Central memory CD8-positive, alpha-beta T cell (primary cell): ENCODE measurements at regions not wholly inside any gene's neighbourhood (a gene's known extent, or its start where the extent isn't known, plus 50 kb on each side); places are given as distances from the start of the nearest gene placed in this dataset.

Experiments used
- ATAC-seq: fragments of 150-1000 bp; cut with Tn5 transposase; replicated peaks from 2 replicates; pipeline ENCODE4 v1.10.0; 2022; ENCODE audit warnings: mild to moderate bottlenecking, moderate FRiP score, moderate number of reproducible peaks; ENCODE audit not compliant: poor library complexity, severe bottlenecking; ENCODE audit errors: extremely low read depth
- DNase-seq, 2 donors: peaks; one replicate each; pipeline ENCODE4 v3.0.0; 2021; ENCODE audit warnings: low spot score in 2 of 2
- H3K27ac Mint-ChIP-seq: one replicate; pipeline ENCODE4 v1.8.0; 2022; ENCODE audit warnings: low read depth, mild to moderate bottlenecking, moderate library complexity, mixed read lengths
- H3K27me3 Mint-ChIP-seq: one replicate; pipeline ENCODE4 v1.8.0; 2022; ENCODE audit warnings: mixed read lengths
- H3K36me3 Mint-ChIP-seq: one replicate; pipeline ENCODE4 v1.8.0; 2022; ENCODE audit warnings: mild to moderate bottlenecking, moderate library complexity, mixed read lengths; ENCODE audit not compliant: insufficient read depth
- H3K4me1 Mint-ChIP-seq: one replicate; pipeline ENCODE4 v1.8.0; 2022; ENCODE audit warnings: mixed read lengths
- H3K4me3 Mint-ChIP-seq: one replicate; pipeline ENCODE4 v1.8.0; 2022; ENCODE audit warnings: mild to moderate bottlenecking, moderate library complexity, mixed read lengths
- H3K9me3 Mint-ChIP-seq: one replicate; pipeline ENCODE4 v1.8.0; 2022; ENCODE audit warnings: mixed read lengths

DNA sequence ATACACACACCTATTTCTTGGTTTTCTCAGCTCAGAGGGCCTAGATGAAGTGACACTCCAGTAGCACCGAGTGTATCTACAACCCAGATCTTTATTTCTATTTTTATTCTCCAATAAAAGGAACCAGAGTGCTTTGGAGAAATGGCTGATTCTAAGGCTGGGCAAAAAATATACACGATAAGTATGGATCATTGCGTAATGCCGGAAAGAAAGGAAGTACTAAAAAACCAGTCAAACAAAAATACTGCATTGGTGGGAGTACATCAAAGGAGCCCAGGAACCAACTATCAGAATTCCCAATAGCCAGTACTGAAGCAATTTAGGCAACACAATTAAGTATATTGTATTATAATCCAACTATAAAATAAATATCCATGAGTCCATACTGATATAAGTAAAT is 400.9 kb upstream of the CCDC196 start:
- ATAC-seq (no peak), DNase-seq (no peak)
- Mint-ChIP-seq H3K27me3 (peaks cover 37% of the 10 kb centered on the region), H3K36me3 (no peaks in the 10 kb centered on the region), H3K4me3 (no peak overlapping the region), H3K27ac (no peak overlapping the region), H3K9me3 (no peaks in the 10 kb centered on the region), H3K4me1 (no peaks in the 10 kb centered on the region)

DNA sequence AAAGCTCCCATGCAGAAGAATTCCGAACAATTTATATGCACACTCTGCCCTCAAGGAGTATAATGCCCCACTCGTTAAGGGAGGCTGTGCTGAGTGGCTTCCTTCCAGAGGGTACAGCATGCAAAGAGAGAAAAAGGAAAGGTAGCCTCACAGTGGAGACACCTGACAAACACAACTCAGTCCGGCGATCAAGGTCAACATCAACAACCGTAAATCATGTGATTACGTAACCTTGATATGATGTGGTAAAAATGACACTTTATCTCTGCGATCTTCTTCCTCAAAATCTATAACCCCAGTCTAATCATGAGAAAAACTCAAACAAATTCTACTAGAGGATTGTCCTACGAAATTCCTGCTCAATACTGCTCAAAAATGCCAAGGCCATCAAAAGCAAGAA is 400.5 kb upstream of the CCDC196 start:
- ATAC-seq (no peak), DNase-seq (no peak)

DNA sequence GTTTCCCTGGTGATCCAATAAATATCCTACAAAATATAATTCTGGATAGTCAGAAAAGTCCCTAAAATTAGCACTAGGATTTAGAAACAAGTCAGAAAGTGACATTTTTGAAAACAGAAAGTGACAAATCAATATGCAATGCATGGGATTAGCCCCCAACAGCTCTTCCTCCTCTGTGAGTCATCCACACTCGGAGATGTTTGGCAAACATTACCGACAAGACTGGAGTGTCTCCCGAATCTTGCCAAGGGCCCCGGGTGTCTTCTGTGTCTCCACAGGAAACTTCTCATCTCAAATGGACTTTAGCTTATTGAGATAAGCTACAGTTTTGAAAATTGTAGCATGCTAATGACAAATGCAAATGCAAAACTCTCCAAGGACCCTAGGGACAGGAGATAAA is 398.9 kb upstream of the CCDC196 start:
- no peaks in the 10 kb centered on the region for H3K36me3 Mint-ChIP-seq
- H3K4me1 Mint-ChIP-seq: no peaks in the 10 kb centered on the region
- H3K4me3 Mint-ChIP-seq: no peak overlapping the region
- DNase-seq (no peak), ATAC-seq (no peak)
- H3K9me3 Mint-ChIP-seq: no peaks in the 10 kb centered on the region
- no peak overlapping the region for H3K27ac Mint-ChIP-seq
- peaks cover 18% of the 10 kb centered on the region for H3K27me3 Mint-ChIP-seq

More for the DNA sequence above, 400.5 kb upstream of the CCDC196 start:
- no peaks in the 10 kb centered on the region for H3K9me3 Mint-ChIP-seq
- no peaks in the 10 kb centered on the region for H3K4me1 Mint-ChIP-seq
- H3K36me3 Mint-ChIP-seq: no peaks in the 10 kb centered on the region
- H3K27ac Mint-ChIP-seq: no peak overlapping the region
- H3K4me3 Mint-ChIP-seq: no peak overlapping the region
- peaks cover 32% of the 10 kb centered on the region for H3K27me3 Mint-ChIP-seq

DNA sequence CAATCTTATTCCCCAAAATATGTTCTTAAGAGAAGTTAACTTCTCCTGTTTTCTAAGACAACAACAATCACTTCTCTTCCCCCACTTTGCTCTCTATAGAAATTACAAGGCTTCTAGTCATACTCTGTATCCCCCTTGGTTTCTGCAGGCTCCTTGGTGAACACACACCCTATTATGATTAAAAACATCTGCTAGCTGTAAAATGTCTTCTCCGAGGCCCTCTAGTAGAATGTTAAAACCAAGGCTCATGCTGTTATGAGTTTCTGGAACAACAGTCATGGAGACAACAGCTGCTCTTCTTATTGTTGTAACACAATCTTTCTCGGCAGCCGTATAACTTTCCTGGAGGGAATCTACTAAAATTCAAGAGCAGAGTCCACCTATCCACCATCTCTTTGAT is 397.5 kb upstream of the CCDC196 start:
- Mint-ChIP-seq H3K27me3 (peaks cover 7% of the 10 kb centered on the region), H3K27ac (no peak overlapping the region), H3K4me3 (no peak overlapping the region), H3K9me3 (no peaks in the 10 kb centered on the region), H3K36me3 (no peaks in the 10 kb centered on the region), H3K4me1 (no peaks in the 10 kb centered on the region)
- DNase-seq (no peak), ATAC-seq (no peak)

DNA sequence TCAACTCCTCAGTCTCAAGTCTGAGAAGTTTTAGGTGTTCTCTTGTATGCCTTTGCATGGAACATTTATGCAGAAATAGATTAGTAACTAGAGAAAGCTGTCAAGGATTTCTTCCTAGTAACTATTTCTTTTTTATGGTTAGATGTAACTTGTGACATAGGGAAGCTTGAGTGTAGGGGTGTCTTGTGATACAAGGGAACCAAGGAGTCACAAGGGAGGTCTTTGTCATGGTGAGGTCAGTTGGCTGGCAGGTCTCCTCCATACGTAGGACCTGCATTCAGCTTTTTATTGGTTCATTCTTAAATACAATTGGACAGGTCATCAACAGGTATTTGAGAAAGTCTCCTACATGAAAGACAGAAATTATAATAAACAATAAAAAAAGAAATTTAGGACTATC is 394.0 kb upstream of the CCDC196 start:
- Mint-ChIP-seq H3K4me3 (no peak overlapping the region), H3K4me1 (no peaks in the 10 kb centered on the region), H3K9me3 (no peaks in the 10 kb centered on the region), H3K27me3 (no peaks in the 10 kb centered on the region), H3K27ac (no peak overlapping the region), H3K36me3 (no peaks in the 10 kb centered on the region)
- ATAC-seq: no peak
- DNase-seq: no peak

DNA sequence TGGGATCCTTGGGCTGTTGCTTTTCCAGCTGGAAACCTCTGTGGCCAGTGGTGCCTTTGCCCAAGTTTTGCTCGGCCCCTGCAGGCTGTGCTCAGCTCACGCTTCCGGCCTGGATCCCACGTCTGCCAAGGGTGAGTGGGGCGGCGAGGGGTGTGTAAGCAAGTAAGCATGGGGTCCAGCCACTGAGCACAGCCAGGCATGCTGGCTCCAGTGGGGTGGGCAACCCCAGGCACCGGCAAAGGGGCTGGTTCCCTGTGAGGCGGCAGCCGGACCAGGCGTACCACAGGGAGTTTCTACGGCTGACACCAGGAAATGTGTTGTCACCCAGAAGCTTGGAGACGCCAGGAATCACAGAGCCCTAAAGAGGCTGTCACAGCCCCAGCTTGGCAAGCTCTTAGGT is 393.4 kb upstream of the CCDC196 start:
- no peaks in the 10 kb centered on the region for H3K4me1 Mint-ChIP-seq
- no peaks in the 10 kb centered on the region for H3K27me3 Mint-ChIP-seq
- ATAC-seq (no peak), DNase-seq (no peak)
- no peaks in the 10 kb centered on the region for H3K36me3 Mint-ChIP-seq
- no peaks in the 10 kb centered on the region for H3K9me3 Mint-ChIP-seq
- H3K4me3 Mint-ChIP-seq: no peak overlapping the region
- no peak overlapping the region for H3K27ac Mint-ChIP-seq

DNA sequence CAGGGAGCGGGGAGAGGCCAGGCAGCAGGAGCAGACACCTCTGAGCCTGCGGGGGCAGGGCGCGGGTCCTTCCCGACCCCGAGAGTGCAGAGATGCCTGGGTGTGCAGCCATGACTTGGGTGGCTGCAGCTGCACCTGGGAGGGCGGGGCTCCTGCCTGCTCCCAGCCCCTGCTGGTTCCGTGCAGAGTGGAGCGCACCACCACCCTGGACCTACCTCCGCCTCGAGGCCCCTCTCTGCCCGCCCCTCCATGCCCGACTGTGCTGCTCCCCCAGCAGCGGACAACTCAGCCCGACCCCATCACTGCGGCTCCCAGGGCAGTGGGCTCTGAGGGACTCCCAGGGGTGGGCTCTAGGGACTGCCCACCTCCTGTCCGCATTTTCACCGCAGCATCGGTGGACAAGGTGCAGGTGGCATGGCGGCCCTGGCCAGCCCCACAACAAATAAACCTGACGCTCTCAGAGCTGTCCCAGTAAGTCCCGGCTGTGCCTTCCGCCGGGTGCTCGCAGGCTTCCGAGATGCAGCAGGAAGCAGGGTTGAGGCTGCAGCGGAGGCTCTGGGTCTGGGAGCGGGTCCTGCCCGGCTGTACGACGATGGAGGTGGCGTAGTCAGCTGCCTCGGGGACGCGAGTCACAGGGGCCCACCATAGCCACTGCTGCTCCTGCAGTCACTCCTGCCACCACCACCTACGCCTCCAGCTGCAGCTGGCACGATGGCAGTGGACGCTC is 392.0 kb upstream of the CCDC196 start:
- H3K9me3 Mint-ChIP-seq: no peaks in the 10 kb centered on the region
- no peak overlapping the region for H3K27ac Mint-ChIP-seq
- no peak for ATAC-seq
- no peaks in the 10 kb centered on the region for H3K36me3 Mint-ChIP-seq
- H3K4me1 Mint-ChIP-seq: no peaks in the 10 kb centered on the region
- no peak overlapping the region for H3K4me3 Mint-ChIP-seq
- no peak for DNase-seq
- H3K27me3 Mint-ChIP-seq: no peaks in the 10 kb centered on the region

DNA sequence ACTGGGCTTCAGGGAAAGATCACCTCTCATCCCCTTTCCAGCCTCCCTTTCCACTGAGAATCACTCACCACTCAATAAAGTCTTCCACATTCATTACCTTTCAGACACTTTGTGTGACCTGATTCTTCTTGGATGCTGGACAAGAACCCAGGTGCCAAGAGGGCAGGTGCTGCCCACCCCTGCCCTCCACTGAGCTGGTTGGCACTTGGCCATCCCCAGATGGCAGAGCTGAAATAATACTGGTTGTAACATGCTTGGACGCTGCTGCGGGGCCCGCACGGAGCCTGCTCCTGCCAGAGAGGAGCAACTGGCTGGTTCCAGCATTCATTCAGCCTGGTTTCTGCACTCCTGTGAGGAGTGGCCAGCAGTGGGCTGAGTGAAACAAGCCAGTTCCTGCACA is 386.7 kb upstream of the CCDC196 start:
- no peak overlapping the region for H3K27ac Mint-ChIP-seq

DNA sequence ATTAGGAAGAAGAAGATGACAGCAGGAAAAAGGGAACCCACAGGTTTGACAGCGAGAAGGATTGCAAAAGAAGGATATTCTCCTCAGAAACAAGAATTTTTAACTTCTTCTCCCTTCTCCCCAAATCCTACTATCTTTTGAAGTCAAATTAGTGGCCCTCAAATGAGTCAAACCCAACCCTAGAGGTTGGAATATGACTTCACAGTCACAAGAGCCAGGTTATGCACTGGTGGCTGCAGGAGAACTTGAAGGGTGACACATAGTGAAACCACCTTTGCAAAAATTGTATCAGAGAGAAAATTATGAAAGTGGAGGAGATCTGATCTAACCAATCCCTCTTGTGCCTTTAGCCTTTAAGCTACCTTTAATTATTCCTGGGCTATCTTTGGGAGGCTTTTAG is 386.2 kb upstream of the CCDC196 start:
- H3K9me3 Mint-ChIP-seq: no peaks in the 10 kb centered on the region
- ATAC-seq (no peak), DNase-seq (no peak)
- H3K27me3 Mint-ChIP-seq: peaks cover 10% of the 10 kb centered on the region
- no peaks in the 10 kb centered on the region for H3K4me1 Mint-ChIP-seq
- H3K27ac Mint-ChIP-seq: no peak overlapping the region
- no peaks in the 10 kb centered on the region for H3K36me3 Mint-ChIP-seq
- no peak overlapping the region for H3K4me3 Mint-ChIP-seq

More for the DNA sequence above, 386.7 kb upstream of the CCDC196 start:
- Mint-ChIP-seq H3K9me3 (no peaks in the 10 kb centered on the region), H3K4me1 (no peaks in the 10 kb centered on the region), H3K27me3 (peaks cover 10% of the 10 kb centered on the region), H3K4me3 (no peak overlapping the region), H3K36me3 (no peaks in the 10 kb centered on the region)
- DNase-seq (no peak), ATAC-seq (no peak)

DNA sequence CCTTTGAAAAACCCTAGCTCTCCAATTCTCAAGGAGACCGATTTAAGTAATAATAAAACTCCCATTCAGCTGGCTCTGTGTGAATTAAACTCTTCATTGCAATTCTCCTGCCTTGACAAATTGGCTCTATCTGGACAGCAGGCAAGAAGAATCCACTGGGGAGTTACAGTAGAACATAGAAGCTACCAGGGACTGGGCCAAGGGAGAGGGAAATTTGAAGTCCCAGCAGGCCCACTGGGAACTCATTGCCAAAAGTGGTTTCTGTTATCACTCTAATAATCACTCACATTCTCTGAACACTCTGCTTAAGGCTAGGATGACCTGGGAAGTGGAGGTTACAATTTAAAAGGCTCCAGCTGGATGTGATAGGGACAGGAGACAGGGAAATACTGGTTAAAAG is 384.5 kb upstream of the CCDC196 start:
- Mint-ChIP-seq H3K9me3 (no peaks in the 10 kb centered on the region), H3K27me3 (peaks cover 17% of the 10 kb centered on the region), H3K27ac (no peak overlapping the region), H3K4me1 (no peaks in the 10 kb centered on the region), H3K4me3 (no peak overlapping the region), H3K36me3 (no peaks in the 10 kb centered on the region)
- ATAC-seq (no peak), DNase-seq (no peak)

DNA sequence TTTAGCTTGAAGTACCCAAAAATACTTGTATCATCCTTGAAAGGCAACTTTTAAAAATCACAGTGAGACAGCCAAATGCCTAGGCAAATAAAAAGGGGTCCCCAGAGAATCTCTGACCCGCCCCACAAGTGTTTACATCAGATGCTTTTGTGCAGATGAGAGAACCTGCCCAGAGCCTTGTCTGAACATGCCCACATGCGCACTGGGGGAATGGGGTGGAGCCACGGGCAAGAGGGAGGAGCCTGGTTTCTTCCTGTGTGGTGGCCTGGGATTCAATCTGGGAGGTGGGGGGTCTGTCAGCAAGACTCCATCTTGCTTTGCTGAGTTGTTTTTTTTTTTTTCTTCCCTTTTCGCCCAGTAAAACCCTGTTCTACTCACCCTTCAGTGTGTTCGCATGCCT is 381.7 kb upstream of the CCDC196 start:
- ATAC-seq (no peak), DNase-seq (no peak)
- Mint-ChIP-seq H3K4me1 (no peaks in the 10 kb centered on the region), H3K4me3 (no peak overlapping the region), H3K27ac (no peak overlapping the region), H3K27me3 (peaks cover 24% of the 10 kb centered on the region), H3K9me3 (no peaks in the 10 kb centered on the region), H3K36me3 (no peaks in the 10 kb centered on the region)

DNA sequence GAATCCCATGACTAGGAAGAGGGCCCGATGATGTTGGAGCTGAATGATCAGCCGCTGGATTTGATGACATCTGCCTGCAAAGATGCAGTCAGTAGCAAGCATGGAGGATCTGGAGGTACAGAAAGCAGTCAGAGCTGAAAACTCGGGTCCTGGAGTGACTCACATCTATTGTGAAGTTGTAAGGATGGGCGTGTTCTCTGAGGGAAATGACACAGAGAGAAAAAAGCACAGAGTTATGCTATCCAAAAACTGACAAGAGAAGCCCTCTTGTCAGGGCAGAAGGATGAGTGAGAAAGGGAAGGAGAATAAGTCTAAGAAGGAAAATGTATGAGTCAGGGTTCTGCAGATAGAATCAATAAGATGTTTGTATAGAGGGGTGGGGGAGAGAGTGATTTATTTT is 380.4 kb upstream of the CCDC196 start:
- H3K9me3 Mint-ChIP-seq: no peaks in the 10 kb centered on the region
- peaks cover 27% of the 10 kb centered on the region for H3K27me3 Mint-ChIP-seq
- no peaks in the 10 kb centered on the region for H3K4me1 Mint-ChIP-seq
- H3K27ac Mint-ChIP-seq: no peak overlapping the region
- no peak overlapping the region for H3K4me3 Mint-ChIP-seq
- no peak for DNase-seq
- no peak for ATAC-seq
- no peaks in the 10 kb centered on the region for H3K36me3 Mint-ChIP-seq

DNA sequence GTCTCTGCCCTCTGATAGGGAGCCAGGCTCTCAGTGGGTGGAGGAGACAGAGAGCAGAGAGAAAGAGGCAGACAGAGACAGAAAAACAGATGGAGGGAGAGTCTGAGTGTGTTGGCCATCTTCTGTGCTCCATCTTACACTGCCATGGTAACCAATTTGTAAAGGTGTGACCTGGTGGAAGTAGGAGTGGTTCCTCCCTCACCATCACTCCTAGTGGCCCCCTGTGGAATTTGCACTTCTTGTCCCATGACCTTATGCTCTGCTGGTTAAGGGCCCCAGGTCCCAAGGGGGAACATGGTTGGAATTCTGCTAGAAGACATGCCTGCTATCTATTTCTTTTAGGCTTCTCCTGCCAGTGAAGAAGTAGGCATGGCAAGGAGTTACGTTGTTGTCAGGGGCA is 376.7 kb upstream of the CCDC196 start:
- Mint-ChIP-seq H3K36me3 (no peaks in the 10 kb centered on the region), H3K4me1 (no peaks in the 10 kb centered on the region), H3K27ac (no peak overlapping the region), H3K9me3 (no peaks in the 10 kb centered on the region), H3K27me3 (peaks cover 32% of the 10 kb centered on the region), H3K4me3 (no peak overlapping the region)
- DNase-seq (no peak), ATAC-seq (no peak)
